Astrocyte (in vitro differentiated cells and primary cell): ENCODE measurements at regions not wholly inside any gene's neighbourhood (a gene's known extent, or its start where the extent isn't known, plus 50 kb on each side); places are given as distances from the start of the nearest gene placed in this dataset.

Experiments used
- DNase-seq: peaks from one replicate; pipeline ENCODE4 v3.0.0-alpha.2; 2010; ENCODE audit warnings: low read depth
- FAIRE-seq: peaks from 2 replicates; lab custom pipeline; 2011; peaks lifted over from hg19 to GRCh38; lab: Jason Lieb, UNC
- H2AFZ ChIP-seq: 2 replicates; pipeline ENCODE4 v1.6.0; 2012; ENCODE audit warnings: low read depth, low read length, inconsistent platforms
- H3K27ac ChIP-seq: 2 replicates; pipeline ENCODE4 v1.5.1; 2011; ENCODE audit warnings: low read depth, low read length, inconsistent platforms
- H3K27me3 ChIP-seq: 2 replicates; pipeline ENCODE4 v1.6.0; 2011; ENCODE audit warnings: low read length, inconsistent platforms; ENCODE audit not compliant: insufficient read depth
- H3K36me3 ChIP-seq: 2 replicates; pipeline ENCODE4 v1.5.1; 2011; ENCODE audit warnings: low read length, inconsistent platforms; ENCODE audit not compliant: insufficient read depth
- H3K4me1 ChIP-seq: 2 replicates; pipeline ENCODE4 v1.5.1; 2011; ENCODE audit warnings: low read length, inconsistent platforms; ENCODE audit not compliant: insufficient read depth
- H3K4me2 ChIP-seq: 2 replicates; pipeline ENCODE4 v1.6.0; 2012; ENCODE audit warnings: low read length, inconsistent platforms
- H3K4me3 ChIP-seq: 2 replicates; pipeline ENCODE4 v1.5.1; 2011; ENCODE audit warnings: low read depth, mild to moderate bottlenecking, low read length, inconsistent platforms; ENCODE audit not compliant: insufficient read depth
- H3K79me2 ChIP-seq: 2 replicates; pipeline ENCODE4 v1.6.0; 2012; ENCODE audit warnings: mild to moderate bottlenecking, low read length, inconsistent platforms; ENCODE audit not compliant: insufficient read depth
- H3K9ac ChIP-seq: 2 replicates; pipeline ENCODE4 v1.6.0; 2012; ENCODE audit warnings: mild to moderate bottlenecking, low read length, inconsistent platforms
- H3K9me3 ChIP-seq: 2 replicates; pipeline ENCODE4 v1.5.1; 2012; ENCODE audit warnings: low read depth, mild to moderate bottlenecking, low read length, inconsistent platforms; ENCODE audit not compliant: insufficient read depth
- H4K20me1 ChIP-seq: 2 replicates; pipeline ENCODE4 v1.6.0; 2012; ENCODE audit warnings: low read length, inconsistent platforms; ENCODE audit not compliant: insufficient read depth
- H3K27ac Mint-ChIP-seq: one replicate; pipeline ENCODE4 v1.8.0; 2021; ENCODE audit warnings: mild to moderate bottlenecking, mixed read lengths; ENCODE audit not compliant: unreplicated experiment
- H3K27me3 Mint-ChIP-seq: one replicate; pipeline ENCODE4 v1.8.0; 2021; ENCODE audit warnings: low read depth, mixed read lengths; ENCODE audit not compliant: unreplicated experiment
- H3K36me3 Mint-ChIP-seq: one replicate; pipeline ENCODE4 v1.8.0; 2021; ENCODE audit warnings: low read depth, mixed read lengths; ENCODE audit not compliant: unreplicated experiment
- H3K4me1 Mint-ChIP-seq: one replicate; pipeline ENCODE4 v1.8.0; 2021; ENCODE audit warnings: low read depth, mixed read lengths; ENCODE audit not compliant: unreplicated experiment
- H3K4me3 Mint-ChIP-seq: one replicate; pipeline ENCODE4 v1.8.0; 2021; ENCODE audit warnings: mild to moderate bottlenecking, moderate library complexity, mixed read lengths; ENCODE audit not compliant: unreplicated experiment
- H3K9me3 Mint-ChIP-seq: one replicate; pipeline ENCODE4 v1.8.0; 2021; ENCODE audit warnings: mild to moderate bottlenecking, mixed read lengths; ENCODE audit not compliant: unreplicated experiment
- EZH2 ChIP-seq: IDR thresholded peaks from 2 replicates; pipeline ENCODE4 v1.6.1; 2012; ENCODE audit warnings: mild to moderate bottlenecking, low read length, inconsistent platforms; ENCODE audit not compliant: insufficient read depth
- TF ChIP-seq, protein P1 (sequence below): IDR thresholded peaks from 2 replicates; pipeline ENCODE4 v1.5.1; 2011; ENCODE audit warnings: low read depth, mild to moderate bottlenecking, inconsistent platforms, low read length, moderate library complexity; ENCODE audit not compliant: insufficient read depth

DNA sequence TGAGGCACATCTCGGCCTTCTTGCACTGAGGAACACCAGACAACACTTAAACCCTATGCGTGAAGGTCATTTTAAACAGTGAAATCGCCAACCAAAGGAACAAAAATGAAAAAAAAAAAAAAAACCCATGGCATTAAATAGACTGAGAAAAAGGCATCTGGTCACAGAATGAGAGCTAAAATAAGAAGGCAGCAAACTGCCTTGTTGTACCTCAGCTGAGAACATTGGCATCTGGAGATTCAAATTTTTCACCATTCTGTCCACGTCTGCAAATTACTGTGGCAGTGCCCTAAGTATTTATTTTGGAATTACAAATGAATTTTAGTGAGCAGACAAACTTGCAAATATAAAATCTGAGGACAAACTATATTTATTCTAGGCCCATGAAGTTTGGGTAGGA lies 82.6 kb upstream of the POU1F1 start:
- Mint-ChIP-seq H3K4me1 (no peaks in the 10 kb centered on the region), H3K4me3 (no peak overlapping the region), H3K9me3 (no peaks in the 10 kb centered on the region), H3K36me3 (no peaks in the 10 kb centered on the region), H3K27me3 (no peaks in the 10 kb centered on the region), H3K27ac (no peak overlapping the region)
- H3K4me1 ChIP-seq = no peaks in the 10 kb centered on the region
- H4K20me1 ChIP-seq = no peaks in the 10 kb centered on the region
- H2AFZ ChIP-seq = no peak overlapping the region
- no peak for TF ChIP-seq EZH2
- TF ChIP-seq, protein P1, sequence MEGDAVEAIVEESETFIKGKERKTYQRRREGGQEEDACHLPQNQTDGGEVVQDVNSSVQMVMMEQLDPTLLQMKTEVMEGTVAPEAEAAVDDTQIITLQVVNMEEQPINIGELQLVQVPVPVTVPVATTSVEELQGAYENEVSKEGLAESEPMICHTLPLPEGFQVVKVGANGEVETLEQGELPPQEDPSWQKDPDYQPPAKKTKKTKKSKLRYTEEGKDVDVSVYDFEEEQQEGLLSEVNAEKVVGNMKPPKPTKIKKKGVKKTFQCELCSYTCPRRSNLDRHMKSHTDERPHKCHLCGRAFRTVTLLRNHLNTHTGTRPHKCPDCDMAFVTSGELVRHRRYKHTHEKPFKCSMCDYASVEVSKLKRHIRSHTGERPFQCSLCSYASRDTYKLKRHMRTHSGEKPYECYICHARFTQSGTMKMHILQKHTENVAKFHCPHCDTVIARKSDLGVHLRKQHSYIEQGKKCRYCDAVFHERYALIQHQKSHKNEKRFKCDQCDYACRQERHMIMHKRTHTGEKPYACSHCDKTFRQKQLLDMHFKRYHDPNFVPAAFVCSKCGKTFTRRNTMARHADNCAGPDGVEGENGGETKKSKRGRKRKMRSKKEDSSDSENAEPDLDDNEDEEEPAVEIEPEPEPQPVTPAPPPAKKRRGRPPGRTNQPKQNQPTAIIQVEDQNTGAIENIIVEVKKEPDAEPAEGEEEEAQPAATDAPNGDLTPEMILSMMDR = no peak
- no peak overlapping the region for H3K4me2 ChIP-seq
- no peak overlapping the region for H3K9ac ChIP-seq
- DNase-seq (no peak), FAIRE-seq (no peak)
- H3K27ac ChIP-seq = no peak overlapping the region
- no peaks in the 10 kb centered on the region for H3K79me2 ChIP-seq
- H3K9me3 ChIP-seq = no peaks in the 10 kb centered on the region
- H3K36me3 ChIP-seq = no peaks in the 10 kb centered on the region
- H3K4me3 ChIP-seq = no peak overlapping the region
- no peaks in the 10 kb centered on the region for H3K27me3 ChIP-seq

DNA sequence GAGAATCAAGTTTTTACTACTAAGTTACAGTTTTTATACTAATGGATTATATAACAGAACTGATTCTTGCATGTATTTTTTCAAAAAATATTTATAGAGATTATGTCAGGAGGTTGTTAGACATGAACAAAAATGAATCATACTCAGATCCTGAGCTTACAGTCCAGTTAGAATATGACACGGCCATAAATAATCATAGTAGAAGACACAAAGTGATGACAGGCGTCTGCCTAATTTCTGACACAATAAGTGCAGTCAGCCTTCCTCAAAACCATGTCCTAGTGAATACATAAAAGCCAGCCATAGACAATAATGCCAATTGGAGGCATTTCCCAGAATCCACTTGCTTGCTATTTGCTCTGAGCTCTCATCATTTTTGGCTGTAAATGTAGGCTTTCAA lies 81.7 kb upstream of the POU1F1 start:
- DNase-seq (no peak), FAIRE-seq (no peak)
- H3K27me3 Mint-ChIP-seq = no peaks in the 10 kb centered on the region
- Histone ChIP-seq H3K27ac (no peak overlapping the region), H3K4me3 (no peak overlapping the region), H3K4me1 (no peaks in the 10 kb centered on the region), H4K20me1 (no peaks in the 10 kb centered on the region), H2AFZ (no peak overlapping the region), H3K9me3 (no peaks in the 10 kb centered on the region), H3K36me3 (no peaks in the 10 kb centered on the region), H3K79me2 (no peaks in the 10 kb centered on the region), H3K9ac (no peak overlapping the region), H3K4me2 (no peak overlapping the region), H3K27me3 (no peaks in the 10 kb centered on the region)
- TF ChIP-seq, protein P1 = no peak
- TF ChIP-seq EZH2 = no peak
- no peaks in the 10 kb centered on the region for H3K4me1 Mint-ChIP-seq
- H3K4me3 Mint-ChIP-seq = no peak overlapping the region
- H3K27ac Mint-ChIP-seq = no peak overlapping the region
- H3K9me3 Mint-ChIP-seq = no peaks in the 10 kb centered on the region
- no peaks in the 10 kb centered on the region for H3K36me3 Mint-ChIP-seq

DNA sequence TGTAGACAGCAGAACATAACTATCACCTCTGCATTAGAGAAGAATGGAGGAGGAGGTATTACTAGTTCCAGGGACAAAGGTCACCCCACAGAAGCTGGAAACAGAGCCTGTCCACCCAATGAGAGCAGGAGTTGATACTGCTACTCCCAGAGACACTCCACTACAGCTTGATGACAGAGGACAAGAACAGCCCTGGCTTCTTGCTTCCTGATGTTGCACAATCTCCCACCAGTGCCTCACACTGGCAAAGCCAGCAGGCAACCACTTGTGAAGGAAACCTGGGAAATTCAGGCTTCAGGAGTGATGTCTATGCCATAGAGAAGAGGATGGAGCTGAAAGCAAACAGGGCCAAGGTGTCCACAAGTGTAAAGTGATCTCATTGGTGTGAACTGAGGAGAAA lies 78.0 kb upstream of the POU1F1 start:
- DNase-seq = no peak
- Mint-ChIP-seq H3K9me3 (no peaks in the 10 kb centered on the region), H3K4me3 (no peak overlapping the region), H3K27ac (no peak overlapping the region), H3K27me3 (no peaks in the 10 kb centered on the region), H3K36me3 (no peaks in the 10 kb centered on the region), H3K4me1 (no peaks in the 10 kb centered on the region)
- no peak overlapping the region for H3K9ac ChIP-seq
- H3K9me3 ChIP-seq = no peaks in the 10 kb centered on the region
- H3K79me2 ChIP-seq = no peaks in the 10 kb centered on the region
- H3K27ac ChIP-seq = no peak overlapping the region
- H3K36me3 ChIP-seq = no peaks in the 10 kb centered on the region
- no peaks in the 10 kb centered on the region for H3K27me3 ChIP-seq
- H3K4me1 ChIP-seq = no peaks in the 10 kb centered on the region
- no peak for FAIRE-seq
- no peak for TF ChIP-seq EZH2
- TF ChIP-seq, protein P1 = no peak
- no peaks in the 10 kb centered on the region for H4K20me1 ChIP-seq
- H3K4me2 ChIP-seq = no peak overlapping the region
- H3K4me3 ChIP-seq = no peak overlapping the region
- no peak overlapping the region for H2AFZ ChIP-seq
